NB4 (cell line): ENCODE measurements at regions not wholly inside any gene's neighbourhood (a gene's known extent, or its start where the extent isn't known, plus 50 kb on each side); places are given as distances from the start of the nearest gene placed in this dataset.

Experiments used
- DNase-seq: peaks from one replicate; pipeline ENCODE4 v3.0.0; 2010; ENCODE audit warnings: low read depth
- H3K4me3 ChIP-seq: one replicate; pipeline ENCODE4 v1.5.1; 2011; ENCODE audit warnings: mild to moderate bottlenecking, low read depth, low read length, moderate library complexity
- MYC ChIP-seq: IDR thresholded peaks from 2 replicates; pipeline ENCODE4 v1.6.1; 2011; ENCODE audit warnings: low read depth, low read length
- POLR2A ChIP-seq: IDR thresholded peaks from 2 replicates; pipeline ENCODE4 v1.6.1; 2011; ENCODE audit warnings: mild to moderate bottlenecking; ENCODE audit not compliant: insufficient read length; ENCODE audit errors: extremely low read depth
- TF ChIP-seq, protein P1 (sequence below): IDR thresholded peaks from 2 replicates; pipeline ENCODE4 v1.6.1; 2011; ENCODE audit warnings: low read depth, low read length
- TF ChIP-seq, protein P2 (sequence below): IDR thresholded peaks from one replicate; pipeline ENCODE4 v1.5.1; 2012; ENCODE audit warnings: low read depth, low read length

DNA sequence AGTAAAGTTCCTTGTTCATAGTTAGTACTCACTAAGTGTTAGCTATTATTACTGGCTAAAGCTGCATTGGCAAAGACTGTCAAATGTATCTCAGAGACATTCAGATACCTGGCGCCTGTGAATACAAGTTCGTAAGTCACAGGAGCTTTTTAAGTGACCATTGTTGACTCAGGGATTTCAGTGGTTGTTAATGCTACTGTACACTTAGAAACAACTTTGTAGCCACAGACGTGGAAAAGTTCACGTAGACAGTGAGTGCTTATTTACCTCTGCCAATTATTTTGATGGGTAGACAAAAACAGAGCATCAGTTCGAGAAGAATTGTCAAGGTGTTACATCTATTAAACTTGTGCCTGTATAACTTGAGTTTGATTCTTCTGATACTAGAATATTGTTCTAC lies 59.1 kb upstream of the RRP15 start:
- TF ChIP-seq MYC (no peak), POLR2A (no peak)
- TF ChIP-seq, protein P1, sequence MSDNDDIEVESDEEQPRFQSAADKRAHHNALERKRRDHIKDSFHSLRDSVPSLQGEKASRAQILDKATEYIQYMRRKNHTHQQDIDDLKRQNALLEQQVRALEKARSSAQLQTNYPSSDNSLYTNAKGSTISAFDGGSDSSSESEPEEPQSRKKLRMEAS, result no peak
- TF ChIP-seq, protein P2, sequence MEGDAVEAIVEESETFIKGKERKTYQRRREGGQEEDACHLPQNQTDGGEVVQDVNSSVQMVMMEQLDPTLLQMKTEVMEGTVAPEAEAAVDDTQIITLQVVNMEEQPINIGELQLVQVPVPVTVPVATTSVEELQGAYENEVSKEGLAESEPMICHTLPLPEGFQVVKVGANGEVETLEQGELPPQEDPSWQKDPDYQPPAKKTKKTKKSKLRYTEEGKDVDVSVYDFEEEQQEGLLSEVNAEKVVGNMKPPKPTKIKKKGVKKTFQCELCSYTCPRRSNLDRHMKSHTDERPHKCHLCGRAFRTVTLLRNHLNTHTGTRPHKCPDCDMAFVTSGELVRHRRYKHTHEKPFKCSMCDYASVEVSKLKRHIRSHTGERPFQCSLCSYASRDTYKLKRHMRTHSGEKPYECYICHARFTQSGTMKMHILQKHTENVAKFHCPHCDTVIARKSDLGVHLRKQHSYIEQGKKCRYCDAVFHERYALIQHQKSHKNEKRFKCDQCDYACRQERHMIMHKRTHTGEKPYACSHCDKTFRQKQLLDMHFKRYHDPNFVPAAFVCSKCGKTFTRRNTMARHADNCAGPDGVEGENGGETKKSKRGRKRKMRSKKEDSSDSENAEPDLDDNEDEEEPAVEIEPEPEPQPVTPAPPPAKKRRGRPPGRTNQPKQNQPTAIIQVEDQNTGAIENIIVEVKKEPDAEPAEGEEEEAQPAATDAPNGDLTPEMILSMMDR, result no peak
- no peak for DNase-seq
- no peak overlapping the region for H3K4me3 ChIP-seq
